Right atrium auricular region (tissue), 2 donors: ENCODE measurements at regions not wholly inside any gene's neighbourhood (a gene's known extent, or its start where the extent isn't known, plus 50 kb on each side); places are given as distances from the start of the nearest gene placed in this dataset.
A peak's percentile ranks its signal among the peaks of the same experiment; 100 is the strongest.

ENCODE experiments used
- DNase-seq: peaks from one replicate; pipeline ENCODE4 v3.0.0-alpha.2; 2019; ENCODE audit warnings: low spot score
- H3K27ac ChIP-seq, 2 donors: fragments of 200-600 bp; sonication (generic); 1 replicate in 1 of 2; 2 replicates in 1 of 2; pipeline ENCODE4 v1.5.1; 2016 to 2019
- H3K27me3 ChIP-seq, 2 donors: fragments of 200-600 bp; sonication (generic); one replicate each; pipeline versions ENCODE4 v1.5.1 to v1.6.0; 2017 to 2019
- H3K36me3 ChIP-seq: fragments of 200-600 bp; sonication (generic); one replicate; pipeline ENCODE4 v1.5.1; 2016
- H3K4me1 ChIP-seq, 2 donors: fragments of 200-600 bp; sonication (generic); one replicate each; pipeline versions ENCODE4 v1.5.1 to v1.6.0; 2017 to 2019
- H3K4me3 ChIP-seq, 2 donors: fragments of 200-600 bp; sonication (generic); 1 replicate in 1 of 2; 2 replicates in 1 of 2; pipeline ENCODE4 v1.5.1; 2017 to 2019; ENCODE audit warnings: mild to moderate bottlenecking in 1 of 2, moderate library complexity in 1 of 2
- H3K9me3 ChIP-seq, 2 donors: fragments of 200-600 bp; sonication (generic); one replicate each; pipeline ENCODE4 v1.5.1; 2019
- CTCF ChIP-seq, 2 donors: fragments of 200-600 bp; sonication (generic); IDR thresholded peaks; one replicate each; pipeline ENCODE4 v1.5.1; 2019; ENCODE audit warnings: antibody characterized with exemption in 2 of 2

DNA sequence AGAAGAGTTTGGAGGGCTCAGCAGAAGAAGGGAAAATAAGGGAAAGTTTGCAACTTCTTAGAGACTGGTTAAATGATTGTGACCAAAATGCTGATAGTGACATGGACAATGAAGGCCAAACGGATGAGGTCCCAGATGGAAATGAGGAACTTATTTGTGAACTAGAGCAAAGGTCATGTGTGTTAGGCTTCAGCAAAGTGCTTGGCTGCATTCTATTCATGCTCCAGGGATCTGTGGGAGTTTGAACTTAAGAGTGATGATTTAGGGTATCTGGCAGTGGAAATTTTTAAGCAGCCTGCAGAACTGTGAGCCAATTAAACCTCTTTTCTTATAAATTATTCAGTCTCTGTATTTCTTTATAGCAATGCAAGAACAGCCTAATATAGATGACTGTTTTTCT lies 88.9 kb upstream of the ARHGAP5 start:
- no peaks in the 10 kb centered on the region for H3K36me3 ChIP-seq
- no peak for TF ChIP-seq CTCF (IDR thresholded peaks at IDR 0.05)
- H3K27ac ChIP-seq = peak overlapping the region in 1 of 2 donors; percentile 30
- peaks cover 0 to 23% of the 10 kb centered on the region in 2 donors for H3K4me1 ChIP-seq
- H3K9me3 ChIP-seq = peaks cover 0 to 17% of the 10 kb centered on the region in 2 donors
- no peak overlapping the region for H3K4me3 ChIP-seq
- DNase-seq = no peak
- no peaks in the 10 kb centered on the region for H3K27me3 ChIP-seq

GRCh38 chr14:31990183-31990857 lies 86.8 kb upstream of the ARHGAP5 start:
- no peak overlapping the region for H3K4me3 ChIP-seq
- no peaks in the 10 kb centered on the region for H3K27me3 ChIP-seq
- DNase-seq = no peak
- H3K27ac ChIP-seq = peak overlapping the region in 1 of 2 donors; percentile 86
- TF ChIP-seq CTCF (IDR thresholded peaks at IDR 0.05) = no peak
- H3K36me3 ChIP-seq = no peaks in the 10 kb centered on the region
- peaks cover 0 to 43% of the 10 kb centered on the region in 2 donors for H3K4me1 ChIP-seq
- H3K9me3 ChIP-seq = peaks cover 0 to 12% of the 10 kb centered on the region in 2 donors

DNA sequence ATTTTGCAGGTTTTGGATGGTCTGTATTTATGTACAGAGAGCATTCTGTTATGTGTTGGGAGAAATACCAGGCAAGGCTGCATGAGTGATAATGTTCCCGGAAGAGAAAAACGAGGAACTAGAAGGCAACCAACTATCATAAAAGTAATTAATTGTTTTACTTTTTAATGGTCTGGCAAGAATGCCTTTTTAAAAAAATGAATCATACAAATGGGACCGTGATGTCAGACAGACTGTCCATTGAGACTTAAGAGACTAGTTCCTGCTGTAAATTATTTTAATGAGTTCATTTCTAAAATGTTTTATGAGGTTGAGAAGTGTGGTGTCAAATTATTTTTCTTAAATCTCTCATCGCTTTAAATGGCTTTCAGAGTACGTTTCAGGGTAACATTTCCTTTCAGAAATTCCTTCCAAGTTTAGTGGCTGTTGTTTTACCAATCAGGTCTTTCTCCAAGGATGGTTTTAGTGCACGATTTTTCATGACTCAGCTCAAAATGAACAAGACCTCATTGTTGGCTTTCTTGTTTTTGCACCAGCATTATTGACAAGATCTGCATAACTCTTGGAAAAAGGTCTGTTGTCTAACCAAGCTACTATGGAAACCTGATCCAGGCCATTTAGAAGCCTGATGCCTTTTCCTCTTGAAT lies 86.1 kb upstream of the ARHGAP5 start:
- peaks cover 0 to 46% of the 10 kb centered on the region in 2 donors for H3K4me1 ChIP-seq
- peaks cover 0 to 5% of the 10 kb centered on the region in 2 donors for H3K9me3 ChIP-seq
- H3K36me3 ChIP-seq = no peaks in the 10 kb centered on the region
- TF ChIP-seq CTCF (IDR thresholded peaks at IDR 0.05) = no peak
- no peak overlapping the region for H3K4me3 ChIP-seq
- peak overlapping the region in 1 of 2 donors; percentile 86 for H3K27ac ChIP-seq
- DNase-seq = no peak
- H3K27me3 ChIP-seq = no peaks in the 10 kb centered on the region

GRCh38 chr14:31992011-31992447 lies 85.1 kb upstream of the ARHGAP5 start:
- no peak for TF ChIP-seq CTCF (IDR thresholded peaks at IDR 0.05)
- Histone ChIP-seq H3K9me3 (no peaks in the 10 kb centered on the region), H3K36me3 (no peaks in the 10 kb centered on the region), H3K4me3 (no peak overlapping the region), H3K4me1 (peaks cover 0 to 46% of the 10 kb centered on the region in 2 donors), H3K27me3 (no peaks in the 10 kb centered on the region), H3K27ac (peak overlapping the region in 1 of 2 donors; percentile 86)
- no peak for DNase-seq

DNA sequence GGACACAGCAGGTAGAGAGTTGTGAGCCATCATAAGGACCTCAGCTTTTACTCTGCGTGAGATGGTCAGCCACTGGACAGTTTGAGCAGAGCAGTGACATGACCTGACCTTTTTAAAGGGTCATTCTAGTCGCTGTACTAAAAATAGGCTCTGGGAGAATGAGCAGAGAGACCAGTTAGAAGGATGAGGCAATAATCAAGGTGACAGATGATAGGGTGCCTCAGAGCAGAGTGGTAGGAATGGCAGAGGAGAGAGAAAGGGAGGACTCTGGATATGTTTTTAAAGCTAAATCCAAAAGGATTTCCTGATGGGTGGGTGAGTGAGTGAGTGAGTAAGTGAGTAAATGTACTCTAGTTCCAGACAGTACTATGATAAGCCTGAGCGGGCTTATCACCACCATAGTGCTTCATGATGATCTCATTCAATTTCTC lies 83.6 kb upstream of the ARHGAP5 start:
- TF ChIP-seq CTCF (IDR thresholded peaks at IDR 0.05) = no peak
- peaks cover 0 to 49% of the 10 kb centered on the region in 2 donors for H3K4me1 ChIP-seq
- no peak for DNase-seq
- H3K9me3 ChIP-seq = no peaks in the 10 kb centered on the region
- H3K36me3 ChIP-seq = no peaks in the 10 kb centered on the region
- H3K27ac ChIP-seq = peak overlapping the region; percentile 70 to 86
- H3K27me3 ChIP-seq = no peaks in the 10 kb centered on the region
- H3K4me3 ChIP-seq = no peak overlapping the region
